BLaER1 treated with 17β-estradiol and CSF1 and Interleukin-3, amounts not matched to agents 10 nM and 100 nM (cell line): ENCODE measurements at regions not wholly inside any gene's neighbourhood (a gene's known extent, or its start where the extent isn't known, plus 50 kb on each side); places are given as distances from the start of the nearest gene placed in this dataset.
A peak's percentile ranks its signal among the peaks of the same experiment; 100 is the strongest.

Source experiments
- H3K27ac ChIP-seq, 11 experiments: shearing (Covaris generic); formaldehyde crosslinking; 2 replicates each; pipeline ENCODE4 v1.8.1; 2022
- H3K27me3 ChIP-seq, 11 experiments: shearing (Covaris generic); formaldehyde crosslinking; 2 replicates each; pipeline ENCODE4 v1.8.1; 2022
- H3K36me3 ChIP-seq, 11 experiments: shearing (Covaris generic); formaldehyde crosslinking; 2 replicates each; pipeline ENCODE4 v1.8.1; 2022
- H3K4me1 ChIP-seq, 10 experiments: shearing (Covaris generic); formaldehyde crosslinking; 2 replicates each; pipeline ENCODE4 v1.8.1; 2022
- H3K4me2 ChIP-seq, 11 experiments: shearing (Covaris generic); formaldehyde crosslinking; 2 replicates each; pipeline ENCODE4 v1.8.1; 2022
- H3K4me3 ChIP-seq, 10 experiments: shearing (Covaris generic); formaldehyde crosslinking; 2 replicates each; pipeline ENCODE4 v1.8.1; 2022
- H3K9ac ChIP-seq, 11 experiments: shearing (Covaris generic); formaldehyde crosslinking; 2 replicates each; pipeline ENCODE4 v1.8.1; 2022
- H3K9me3 ChIP-seq, 11 experiments: shearing (Covaris generic); formaldehyde crosslinking; replicated peaks in 1 of 11; 2 replicates each; pipeline ENCODE4 v1.8.1; 2022
- H4K20me1 ChIP-seq, 11 experiments: shearing (Covaris generic); formaldehyde crosslinking; 2 replicates each; pipeline ENCODE4 v1.8.1; 2022
- Cebpa-rat ChIP-seq, 11 experiments: shearing (Covaris generic); IDR thresholded peaks; 2 replicates each; pipeline ENCODE4 v1.8.1; 2022

GRCh38 chr10:129364949-129365348 is 102.1 kb upstream of the MGMT start:
- Histone ChIP-seq H3K27ac (no peak overlapping the region), H3K4me3 (no peak overlapping the region), H3K36me3 (no peaks in the 10 kb centered on the region), H3K27me3 (no peaks in the 10 kb centered on the region), H3K4me1 (peaks cover 0 to 14% (median 11%) of the 10 kb centered on the region in 10 experiments; a peak in 11 of 20 replicates), H3K9me3 (no peaks in the 10 kb centered on the region), H3K4me2 (no peak overlapping the region), H3K9ac (no peak overlapping the region), H4K20me1 (no peaks in the 10 kb centered on the region)
- no peak for TF ChIP-seq Cebpa-rat (IDR thresholded peaks at IDR 0.05)

GRCh38 chr10:129365767-129366402 is 101.2 kb upstream of the MGMT start:
- no peak overlapping the region for H3K27ac ChIP-seq
- no peak overlapping the region for H3K9ac ChIP-seq
- H3K27me3 ChIP-seq: peaks cover 0 to 2% (median 0%) of the 10 kb centered on the region in 11 experiments; a peak in 6 of 22 replicates
- H3K4me2 ChIP-seq: no peak overlapping the region
- H3K36me3 ChIP-seq: no peaks in the 10 kb centered on the region
- H3K4me3 ChIP-seq: no peak overlapping the region
- H3K4me1 ChIP-seq: peaks cover 0 to 14% (median 11%) of the 10 kb centered on the region in 10 experiments; a peak in 12 of 20 replicates
- H3K9me3 ChIP-seq: no peaks in the 10 kb centered on the region
- TF ChIP-seq Cebpa-rat (IDR thresholded peaks at IDR 0.05): no peak
- no peaks in the 10 kb centered on the region for H4K20me1 ChIP-seq

GRCh38 chr10:129366450-129366849 is 100.6 kb upstream of the MGMT start:
- H3K4me2 ChIP-seq: no peak overlapping the region
- no peak overlapping the region for H3K27ac ChIP-seq
- H3K9me3 ChIP-seq: no peaks in the 10 kb centered on the region
- peaks cover 0 to 7% (median 5%) of the 10 kb centered on the region in 11 experiments; a peak in 16 of 22 replicates for H3K27me3 ChIP-seq
- TF ChIP-seq Cebpa-rat (IDR thresholded peaks at IDR 0.05): no peak
- H3K36me3 ChIP-seq: no peaks in the 10 kb centered on the region
- peaks cover 3 to 19% (median 11%) of the 10 kb centered on the region in 10 experiments; a peak in 17 of 20 replicates for H3K4me1 ChIP-seq
- H4K20me1 ChIP-seq: no peaks in the 10 kb centered on the region
- H3K4me3 ChIP-seq: no peak overlapping the region
- no peak overlapping the region for H3K9ac ChIP-seq

- no peak for TF ChIP-seq Cebpa-rat (IDR thresholded peaks at IDR 0.05)
- Histone ChIP-seq H3K4me1 (peaks cover 0 to 29% (median 18%) of the 10 kb centered on the region in 10 experiments; a peak in 16 of 20 replicates), H3K4me2 (no peak overlapping the region), H3K36me3 (no peaks in the 10 kb centered on the region), H3K27ac (no peak overlapping the region), H3K9me3 (no peaks in the 10 kb centered on the region), H3K27me3 (peaks cover 0 to 19% (median 13%) of the 10 kb centered on the region in 11 experiments; a peak in 18 of 22 replicates), H3K4me3 (no peak overlapping the region), H3K9ac (no peak overlapping the region), H4K20me1 (no peaks in the 10 kb centered on the region)
Observed at GRCh38 chr10:129369566-129369965, 97.5 kb upstream of the MGMT start.

GRCh38 chr10:129371541-129371940 is 95.5 kb upstream of the MGMT start:
- peaks cover 0 to 29% (median 18%) of the 10 kb centered on the region in 10 experiments; a peak in 16 of 20 replicates for H3K4me1 ChIP-seq
- no peaks in the 10 kb centered on the region for H4K20me1 ChIP-seq
- H3K36me3 ChIP-seq: no peaks in the 10 kb centered on the region

GRCh38 chr10:129372172-129372571 is 94.9 kb upstream of the MGMT start:
- peak overlapping the region in 6 of 11 experiments; percentile 51 to 74 (median 64); a peak in 11 of 22 replicates for H3K27ac ChIP-seq

More at GRCh38 chr10:129371541-129371940, 95.5 kb upstream of the MGMT start:
- Histone ChIP-seq H3K27me3 (peaks cover 0 to 19% (median 13%) of the 10 kb centered on the region in 11 experiments; a peak in 18 of 22 replicates), H3K9me3 (no peaks in the 10 kb centered on the region), H3K27ac (peak overlapping the region in 7 of 11 experiments; percentile 6 to 57 (median 29); a peak in 9 of 22 replicates), H3K4me3 (no peak overlapping the region), H3K9ac (no peak overlapping the region), H3K4me2 (peak overlapping the region; percentile 17 to 79 (median 61); a peak in 16 of 22 replicates)
- TF ChIP-seq Cebpa-rat (IDR thresholded peaks at IDR 0.05): no peak

GRCh38 chr10:129373231-129373630 is 93.8 kb upstream of the MGMT start:
- peak overlapping the region in 5 of 11 experiments; percentile 61 to 79 (median 68); a peak in 6 of 22 replicates for H3K4me2 ChIP-seq
- no peak for TF ChIP-seq Cebpa-rat (IDR thresholded peaks at IDR 0.05)
- peak overlapping the region in 4 of 11 experiments; percentile 21 to 74 (median 66); a peak in 7 of 22 replicates for H3K27ac ChIP-seq
- peaks cover 0 to 29% (median 18%) of the 10 kb centered on the region in 10 experiments; a peak in 16 of 20 replicates for H3K4me1 ChIP-seq
- no peak overlapping the region for H3K9ac ChIP-seq
- H3K27me3 ChIP-seq: peaks cover 0 to 19% (median 13%) of the 10 kb centered on the region in 11 experiments; a peak in 18 of 22 replicates
- no peaks in the 10 kb centered on the region for H3K36me3 ChIP-seq
- no peaks in the 10 kb centered on the region for H3K9me3 ChIP-seq
- no peak overlapping the region for H3K4me3 ChIP-seq
- H4K20me1 ChIP-seq: no peaks in the 10 kb centered on the region

More at GRCh38 chr10:129372172-129372571, 94.9 kb upstream of the MGMT start:
- Histone ChIP-seq H3K4me3 (no peak overlapping the region), H3K36me3 (no peaks in the 10 kb centered on the region), H3K4me2 (peak overlapping the region; percentile 17 to 79 (median 61); a peak in 19 of 22 replicates), H4K20me1 (no peaks in the 10 kb centered on the region), H3K9me3 (no peaks in the 10 kb centered on the region), H3K9ac (peak overlapping the region in 1 of 11 experiments; percentile 53; a peak in 1 of 22 replicates), H3K27me3 (peaks cover 0 to 19% (median 13%) of the 10 kb centered on the region in 11 experiments; a peak in 18 of 22 replicates), H3K4me1 (peaks cover 0 to 29% (median 18%) of the 10 kb centered on the region in 10 experiments; a peak in 16 of 20 replicates)
- peak in 9 of 11 experiments; percentile 40 to 79 (median 59); a peak in 13 of 22 replicates for TF ChIP-seq Cebpa-rat (IDR thresholded peaks at IDR 0.05)

GRCh38 chr10:129373718-129374117 is 93.3 kb upstream of the MGMT start:
- H3K4me3 ChIP-seq: no peak overlapping the region
- no peaks in the 10 kb centered on the region for H3K36me3 ChIP-seq
- H3K4me2 ChIP-seq: peak overlapping the region in 2 of 11 experiments; percentile 62 to 79; a peak in 2 of 22 replicates
- peaks cover 0 to 29% (median 18%) of the 10 kb centered on the region in 10 experiments; a peak in 16 of 20 replicates for H3K4me1 ChIP-seq
- no peak overlapping the region for H3K9ac ChIP-seq
- H3K27me3 ChIP-seq: peaks cover 0 to 19% (median 13%) of the 10 kb centered on the region in 11 experiments; a peak in 18 of 22 replicates
- no peak for TF ChIP-seq Cebpa-rat (IDR thresholded peaks at IDR 0.05)
- H4K20me1 ChIP-seq: no peaks in the 10 kb centered on the region
- peak overlapping the region in 2 of 11 experiments; percentile 7 to 20; a peak in 4 of 22 replicates for H3K27ac ChIP-seq
- no peaks in the 10 kb centered on the region for H3K9me3 ChIP-seq

GRCh38 chr10:129375171-129375570 is 91.9 kb upstream of the MGMT start:
- H3K27me3 ChIP-seq: peaks cover 0 to 19% (median 13%) of the 10 kb centered on the region in 11 experiments; a peak in 18 of 22 replicates
- TF ChIP-seq Cebpa-rat (IDR thresholded peaks at IDR 0.05): no peak
- H3K4me3 ChIP-seq: no peak overlapping the region
- no peak overlapping the region for H3K4me2 ChIP-seq
- no peak overlapping the region for H3K27ac ChIP-seq
- no peaks in the 10 kb centered on the region for H4K20me1 ChIP-seq
- H3K9me3 ChIP-seq: peaks cover 0 to 1% (median 0%) of the 10 kb centered on the region in 11 experiments; a peak in 1 of 22 replicates
- H3K9ac ChIP-seq: no peak overlapping the region
- H3K4me1 ChIP-seq: peaks cover 0 to 29% (median 18%) of the 10 kb centered on the region in 10 experiments; a peak in 16 of 20 replicates
- H3K36me3 ChIP-seq: no peaks in the 10 kb centered on the region
